ENCODE measurements at regions not wholly inside any gene's neighbourhood (a gene's known extent, or its start where the extent isn't known, plus 50 kb on each side); places are given as distances from the start of the nearest gene placed in this dataset.

DNA sequence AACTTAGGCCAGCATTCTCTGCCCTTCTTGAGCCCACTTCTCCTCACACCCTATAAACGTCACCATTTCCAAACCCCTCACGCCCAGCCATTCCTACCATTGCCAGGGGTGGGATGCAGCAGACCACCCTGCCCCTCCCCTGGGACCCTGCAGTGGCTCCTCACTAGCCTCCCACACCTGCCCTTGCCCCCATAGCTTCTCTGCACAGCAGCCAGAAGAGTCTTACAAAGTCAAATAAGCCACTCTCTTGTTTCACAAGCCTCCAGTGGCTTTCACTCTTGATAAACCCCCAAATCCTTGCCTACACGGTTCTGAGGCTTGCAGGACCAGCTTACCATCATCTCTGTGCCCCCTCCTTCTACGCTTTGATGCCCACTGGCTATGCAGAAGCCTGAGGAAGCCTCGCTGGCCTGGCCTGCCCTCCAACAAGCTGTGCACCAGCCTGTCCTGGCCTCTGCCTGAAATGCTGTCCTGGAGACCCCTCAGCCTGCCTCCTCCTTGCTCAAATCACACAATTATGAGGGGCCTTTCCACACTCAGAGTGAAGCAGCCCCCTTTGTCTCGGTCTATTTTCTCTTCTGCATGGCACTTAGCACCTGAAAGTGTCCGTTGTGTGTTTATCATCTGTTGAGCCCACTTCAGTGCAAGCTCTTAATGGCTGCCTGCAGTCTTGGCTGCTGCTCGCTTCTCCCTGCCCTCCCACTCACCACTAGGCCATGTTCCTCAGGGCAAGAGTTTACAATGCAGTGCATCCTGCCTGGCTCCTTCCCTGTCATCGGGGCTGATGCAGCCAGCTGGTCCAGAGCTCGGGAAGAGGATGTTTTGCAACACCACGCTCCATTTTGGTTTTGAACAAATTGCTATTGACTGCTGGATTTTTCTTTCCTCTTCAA, 82.6 kb upstream of the RGPD5 start:
- TF ChIP-seq POLR2A (IDR thresholded peaks at IDR 0.05) = no peak
- TF ChIP-seq, protein P1, sequence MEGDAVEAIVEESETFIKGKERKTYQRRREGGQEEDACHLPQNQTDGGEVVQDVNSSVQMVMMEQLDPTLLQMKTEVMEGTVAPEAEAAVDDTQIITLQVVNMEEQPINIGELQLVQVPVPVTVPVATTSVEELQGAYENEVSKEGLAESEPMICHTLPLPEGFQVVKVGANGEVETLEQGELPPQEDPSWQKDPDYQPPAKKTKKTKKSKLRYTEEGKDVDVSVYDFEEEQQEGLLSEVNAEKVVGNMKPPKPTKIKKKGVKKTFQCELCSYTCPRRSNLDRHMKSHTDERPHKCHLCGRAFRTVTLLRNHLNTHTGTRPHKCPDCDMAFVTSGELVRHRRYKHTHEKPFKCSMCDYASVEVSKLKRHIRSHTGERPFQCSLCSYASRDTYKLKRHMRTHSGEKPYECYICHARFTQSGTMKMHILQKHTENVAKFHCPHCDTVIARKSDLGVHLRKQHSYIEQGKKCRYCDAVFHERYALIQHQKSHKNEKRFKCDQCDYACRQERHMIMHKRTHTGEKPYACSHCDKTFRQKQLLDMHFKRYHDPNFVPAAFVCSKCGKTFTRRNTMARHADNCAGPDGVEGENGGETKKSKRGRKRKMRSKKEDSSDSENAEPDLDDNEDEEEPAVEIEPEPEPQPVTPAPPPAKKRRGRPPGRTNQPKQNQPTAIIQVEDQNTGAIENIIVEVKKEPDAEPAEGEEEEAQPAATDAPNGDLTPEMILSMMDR (IDR thresholded peaks at IDR 0.05) = no peak

All from lower leg skin (tissue), 3 donors.